ENCODE measurements at regions not wholly inside any gene's neighbourhood (a gene's known extent, or its start where the extent isn't known, plus 50 kb on each side); places are given as distances from the start of the nearest gene placed in this dataset.

DNA sequence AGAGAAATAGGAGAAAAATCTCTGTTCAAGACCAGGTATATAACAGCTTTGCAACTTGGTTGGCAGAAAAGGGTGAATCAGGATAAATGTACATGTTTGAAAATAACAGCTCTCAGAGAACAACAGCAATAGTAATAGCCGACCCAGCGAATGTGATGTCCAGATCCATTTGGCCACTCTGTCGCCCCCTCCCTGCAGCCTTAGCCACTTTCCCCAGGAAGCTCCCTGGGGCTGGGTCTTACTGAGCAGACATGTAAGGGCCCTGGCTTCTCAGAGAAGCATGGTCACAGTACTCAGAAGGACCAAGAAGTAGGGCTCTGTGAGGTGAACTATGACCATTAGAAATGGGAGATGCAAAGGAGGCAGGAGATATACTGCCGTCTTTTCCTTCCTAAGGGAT lies 154.1 kb upstream of the SNX19 start:
- H2AFZ ChIP-seq (ENCODE audit: low read length), result no peak overlapping the region
- no peaks in the 10 kb centered on the region for H3K27me3 ChIP-seq (ENCODE audit: insufficient read depth, low read length)
- TF ChIP-seq, protein P1, sequence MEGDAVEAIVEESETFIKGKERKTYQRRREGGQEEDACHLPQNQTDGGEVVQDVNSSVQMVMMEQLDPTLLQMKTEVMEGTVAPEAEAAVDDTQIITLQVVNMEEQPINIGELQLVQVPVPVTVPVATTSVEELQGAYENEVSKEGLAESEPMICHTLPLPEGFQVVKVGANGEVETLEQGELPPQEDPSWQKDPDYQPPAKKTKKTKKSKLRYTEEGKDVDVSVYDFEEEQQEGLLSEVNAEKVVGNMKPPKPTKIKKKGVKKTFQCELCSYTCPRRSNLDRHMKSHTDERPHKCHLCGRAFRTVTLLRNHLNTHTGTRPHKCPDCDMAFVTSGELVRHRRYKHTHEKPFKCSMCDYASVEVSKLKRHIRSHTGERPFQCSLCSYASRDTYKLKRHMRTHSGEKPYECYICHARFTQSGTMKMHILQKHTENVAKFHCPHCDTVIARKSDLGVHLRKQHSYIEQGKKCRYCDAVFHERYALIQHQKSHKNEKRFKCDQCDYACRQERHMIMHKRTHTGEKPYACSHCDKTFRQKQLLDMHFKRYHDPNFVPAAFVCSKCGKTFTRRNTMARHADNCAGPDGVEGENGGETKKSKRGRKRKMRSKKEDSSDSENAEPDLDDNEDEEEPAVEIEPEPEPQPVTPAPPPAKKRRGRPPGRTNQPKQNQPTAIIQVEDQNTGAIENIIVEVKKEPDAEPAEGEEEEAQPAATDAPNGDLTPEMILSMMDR (IDR thresholded peaks at IDR 0.05; ENCODE audit: low read length), result no peak
- TF ChIP-seq EZH2 (IDR thresholded peaks at IDR 0.05; ENCODE audit: borderline replicate concordance, low read length), result no peak
- H3K4me2 ChIP-seq (ENCODE audit: low read length), result no peak overlapping the region
- no peaks in the 10 kb centered on the region for H3F3A ChIP-seq (ENCODE audit: insufficient read depth, low read length)
- H3K4me3 ChIP-seq (ENCODE audit: low read depth, low read length, poor library complexity, severe bottlenecking), result no peak overlapping the region
- H3K79me2 ChIP-seq (ENCODE audit: insufficient read depth, low read length), result no peaks in the 10 kb centered on the region
- no peaks in the 10 kb centered on the region for H3K9me2 ChIP-seq (ENCODE audit: low read depth, low read length)
- H3K9me3 ChIP-seq (ENCODE audit: low read length), result no peaks in the 10 kb centered on the region
- no peaks in the 10 kb centered on the region for H3K36me3 ChIP-seq (ENCODE audit: insufficient read depth, low read length)
- H3K9ac ChIP-seq (ENCODE audit: low read length), result no peak overlapping the region
- no peaks in the 10 kb centered on the region for H3K4me1 ChIP-seq (ENCODE audit: insufficient read depth, low read length, severe bottlenecking)
- no peak overlapping the region for H3K27ac ChIP-seq (ENCODE audit: low read depth, low read length, poor library complexity, severe bottlenecking)
- no peaks in the 10 kb centered on the region for H4K20me1 ChIP-seq (ENCODE audit: insufficient read depth, low read length)

DNA sequence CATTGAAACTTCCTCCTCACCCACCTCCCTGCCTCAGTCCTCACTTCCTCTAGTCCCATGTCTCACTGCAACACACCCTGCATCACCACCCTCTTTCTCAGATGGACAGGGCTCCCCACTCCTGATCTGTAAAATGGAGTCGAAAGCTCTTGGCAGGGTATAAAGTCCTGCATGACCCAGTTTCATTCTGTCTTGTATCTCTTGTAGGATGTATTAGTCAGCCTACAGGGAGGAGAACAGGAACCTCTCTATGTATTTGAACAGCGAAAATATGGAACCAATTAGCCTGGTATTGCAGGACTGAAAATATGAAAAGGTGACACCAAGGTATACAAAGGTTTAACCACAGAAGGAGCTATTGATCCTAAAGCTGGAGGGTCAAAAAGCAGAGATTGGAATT lies 156.9 kb upstream of the SNX19 start:
- no peaks in the 10 kb centered on the region for H3K27me3 ChIP-seq (ENCODE audit: insufficient read depth, low read length)
- H3K9ac ChIP-seq (ENCODE audit: low read length), result no peak overlapping the region
- no peak overlapping the region for H3K27ac ChIP-seq (ENCODE audit: low read depth, low read length, poor library complexity, severe bottlenecking)
- no peaks in the 10 kb centered on the region for H3K79me2 ChIP-seq (ENCODE audit: insufficient read depth, low read length)
- H3F3A ChIP-seq (ENCODE audit: insufficient read depth, low read length), result no peaks in the 10 kb centered on the region
- H3K4me3 ChIP-seq (ENCODE audit: low read depth, low read length, poor library complexity, severe bottlenecking), result no peak overlapping the region
- no peak overlapping the region for H3K4me2 ChIP-seq (ENCODE audit: low read length)
- H3K9me2 ChIP-seq (ENCODE audit: low read depth, low read length), result no peaks in the 10 kb centered on the region
- no peaks in the 10 kb centered on the region for H3K4me1 ChIP-seq (ENCODE audit: insufficient read depth, low read length, severe bottlenecking)
- no peak overlapping the region for H2AFZ ChIP-seq (ENCODE audit: low read length)
- TF ChIP-seq EZH2 (IDR thresholded peaks at IDR 0.05; ENCODE audit: borderline replicate concordance, low read length), result no peak
- TF ChIP-seq, protein P1 (IDR thresholded peaks at IDR 0.05; ENCODE audit: low read length), result no peak
- H3K36me3 ChIP-seq (ENCODE audit: insufficient read depth, low read length), result no peaks in the 10 kb centered on the region
- H3K9me3 ChIP-seq (ENCODE audit: low read length), result no peaks in the 10 kb centered on the region
- no peaks in the 10 kb centered on the region for H4K20me1 ChIP-seq (ENCODE audit: insufficient read depth, low read length)

DNA sequence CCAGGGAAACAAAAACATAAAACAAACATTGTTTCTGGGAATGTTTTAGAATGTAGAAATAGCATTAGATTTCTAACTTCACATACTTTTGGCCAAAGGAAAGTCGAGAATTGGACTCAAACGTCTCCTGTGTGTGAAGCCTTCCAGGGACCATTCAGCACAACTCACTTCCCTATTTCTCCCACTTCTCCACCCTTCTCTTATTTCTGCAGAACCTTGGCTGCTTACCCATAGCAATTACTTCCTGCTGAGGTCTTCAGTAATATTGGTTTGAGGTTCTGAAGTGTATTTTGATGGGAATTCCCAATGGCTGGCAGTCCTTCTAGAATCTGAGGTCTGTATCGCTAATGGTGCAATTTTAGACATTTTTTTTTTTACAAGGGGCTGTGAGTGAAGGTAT lies 158.3 kb upstream of the SNX19 start:
- no peaks in the 10 kb centered on the region for H3K9me3 ChIP-seq (ENCODE audit: low read length)
- H3K4me3 ChIP-seq (ENCODE audit: low read depth, low read length, poor library complexity, severe bottlenecking), result no peak overlapping the region
- no peaks in the 10 kb centered on the region for H3K79me2 ChIP-seq (ENCODE audit: insufficient read depth, low read length)
- TF ChIP-seq, protein P1 (IDR thresholded peaks at IDR 0.05; ENCODE audit: low read length), result no peak
- TF ChIP-seq EZH2 (IDR thresholded peaks at IDR 0.05; ENCODE audit: borderline replicate concordance, low read length), result no peak
- no peaks in the 10 kb centered on the region for H3K36me3 ChIP-seq (ENCODE audit: insufficient read depth, low read length)
- no peaks in the 10 kb centered on the region for H3F3A ChIP-seq (ENCODE audit: insufficient read depth, low read length)
- H3K27me3 ChIP-seq (ENCODE audit: insufficient read depth, low read length), result no peaks in the 10 kb centered on the region
- no peaks in the 10 kb centered on the region for H3K4me1 ChIP-seq (ENCODE audit: insufficient read depth, low read length, severe bottlenecking)
- H3K27ac ChIP-seq (ENCODE audit: low read depth, low read length, poor library complexity, severe bottlenecking), result no peak overlapping the region
- no peak overlapping the region for H3K9ac ChIP-seq (ENCODE audit: low read length)
- H2AFZ ChIP-seq (ENCODE audit: low read length), result no peak overlapping the region
- no peak overlapping the region for H3K4me2 ChIP-seq (ENCODE audit: low read length)
- H4K20me1 ChIP-seq (ENCODE audit: insufficient read depth, low read length), result no peaks in the 10 kb centered on the region
- no peaks in the 10 kb centered on the region for H3K9me2 ChIP-seq (ENCODE audit: low read depth, low read length)

All from OCI-LY1 (cell line).